HG02870 (cell line): ENCODE measurements at regions not wholly inside any gene's neighbourhood (a gene's known extent, or its start where the extent isn't known, plus 50 kb on each side); places are given as distances from the start of the nearest gene placed in this dataset.

Experiments
- ATAC-seq: cut with Tn5 transposase; IDR thresholded peaks from one replicate; pipeline ENCODE4 v1.9.1; 2021; ENCODE audit warnings: mild to moderate bottlenecking, moderate library complexity; ENCODE audit not compliant: unreplicated experiment

DNA sequence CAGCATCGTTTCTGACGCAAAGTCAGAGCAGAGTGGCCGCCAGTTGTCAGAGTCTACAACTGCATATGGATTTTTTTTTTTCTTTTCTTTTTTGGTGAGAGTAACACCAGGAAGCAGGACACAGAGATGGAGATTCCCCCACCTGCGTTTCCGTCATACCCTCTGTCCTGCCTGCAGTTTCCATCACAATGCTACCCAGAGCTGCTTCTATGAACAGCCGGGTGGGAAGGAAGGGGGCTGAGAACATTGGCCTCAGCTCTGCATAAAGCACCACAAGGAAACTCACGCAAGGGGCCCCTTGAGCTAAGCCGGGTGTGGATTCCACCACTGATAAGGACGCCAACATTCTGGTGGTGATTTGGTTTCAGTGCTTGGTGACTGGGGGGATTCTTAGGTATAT, 183.5 kb upstream of the AFDN start:
- ATAC-seq, result no peak

DNA sequence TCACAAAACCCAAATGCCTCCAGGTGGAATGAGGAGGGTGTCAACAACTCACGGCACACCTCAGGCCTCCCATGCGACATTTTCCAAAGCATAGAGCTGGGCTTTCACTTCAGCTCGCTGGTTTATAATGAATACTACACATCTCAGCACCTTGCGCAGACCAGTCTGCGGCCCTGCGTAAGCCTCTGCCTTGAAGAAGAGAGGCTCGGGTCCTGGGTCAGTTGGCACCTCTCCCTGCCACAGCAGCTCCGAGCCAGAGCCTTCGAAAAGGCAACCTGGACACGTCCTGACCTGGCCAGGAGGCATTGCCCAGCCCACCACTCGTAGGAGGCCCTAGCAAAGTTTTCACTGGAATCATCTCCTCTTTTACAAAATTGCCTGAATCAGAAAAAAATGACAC, 183.0 kb upstream of the AFDN start:
- ATAC-seq, result no peak

DNA sequence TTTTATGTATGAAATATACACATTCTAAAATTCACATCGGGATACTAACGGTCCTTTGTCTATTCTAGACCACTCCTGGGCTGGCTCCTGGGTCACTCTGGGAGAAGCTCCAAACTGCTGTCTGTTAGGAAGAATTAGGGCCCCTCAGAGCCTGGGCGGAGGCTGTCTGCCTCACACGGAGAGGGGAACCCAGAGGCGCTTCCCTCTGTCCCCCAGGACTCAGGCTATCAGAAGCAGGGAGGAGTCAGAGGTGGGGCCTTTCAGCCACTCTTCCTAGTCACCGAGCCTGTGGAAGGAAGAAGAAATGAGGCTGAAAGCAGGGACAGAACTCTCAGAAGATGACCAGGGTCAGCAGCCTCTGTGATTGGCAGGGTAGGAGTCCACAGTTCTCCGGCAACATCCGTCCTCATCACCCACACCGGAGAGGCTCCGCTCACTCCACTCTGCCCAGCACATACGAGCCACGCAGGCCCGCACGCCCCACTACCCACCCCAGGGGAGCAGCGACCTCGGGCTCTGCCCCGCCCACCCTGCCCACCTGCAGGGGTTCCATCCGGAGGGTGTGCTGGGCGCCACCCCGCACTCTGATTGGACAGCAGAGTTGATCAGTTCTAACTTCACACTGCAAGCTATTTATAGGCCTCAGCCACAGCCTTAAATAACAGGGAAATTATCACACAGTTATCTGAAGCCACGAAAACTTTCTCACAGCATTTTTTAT, 182.1 kb upstream of the AFDN start:
- no peak for ATAC-seq

DNA sequence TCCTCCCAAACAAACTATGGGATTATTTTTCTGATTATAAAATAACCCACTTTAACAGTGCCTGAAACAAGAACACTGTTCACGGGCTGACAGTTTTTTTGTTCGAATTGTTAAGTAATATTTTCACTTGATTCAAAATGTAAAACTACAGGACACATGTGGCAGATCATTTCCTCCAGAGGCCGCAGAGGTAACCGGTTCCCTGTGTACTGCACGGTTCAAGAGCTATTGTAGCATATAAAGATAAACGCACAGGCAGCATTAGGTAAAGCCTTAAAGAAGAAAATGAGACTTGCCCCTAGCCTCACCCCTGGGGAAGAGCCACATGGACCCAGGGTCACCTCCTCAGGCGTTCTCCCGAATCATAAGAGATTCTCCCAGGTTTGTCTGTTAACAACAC, 181.3 kb upstream of the AFDN start:
- no peak for ATAC-seq

DNA sequence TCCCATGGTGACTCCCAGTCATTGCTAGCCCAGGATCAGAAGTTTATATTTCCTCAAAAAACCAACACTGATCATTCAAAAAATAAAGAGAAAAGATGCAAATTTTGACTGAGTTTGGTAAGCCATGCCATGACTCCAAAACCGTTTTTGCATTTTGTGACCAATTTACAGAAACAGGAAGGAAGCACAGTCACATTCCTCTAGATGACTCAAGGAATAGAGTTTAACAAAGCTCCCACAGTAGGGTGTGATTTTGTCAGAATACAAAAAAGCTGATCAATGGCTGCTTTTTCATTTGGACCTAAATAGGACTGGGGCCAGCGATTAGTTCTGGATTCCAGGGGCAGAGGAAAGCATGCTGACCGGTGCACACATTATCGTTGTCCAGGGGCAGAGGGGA, 179.4 kb upstream of the AFDN start:
- ATAC-seq, result no peak

DNA sequence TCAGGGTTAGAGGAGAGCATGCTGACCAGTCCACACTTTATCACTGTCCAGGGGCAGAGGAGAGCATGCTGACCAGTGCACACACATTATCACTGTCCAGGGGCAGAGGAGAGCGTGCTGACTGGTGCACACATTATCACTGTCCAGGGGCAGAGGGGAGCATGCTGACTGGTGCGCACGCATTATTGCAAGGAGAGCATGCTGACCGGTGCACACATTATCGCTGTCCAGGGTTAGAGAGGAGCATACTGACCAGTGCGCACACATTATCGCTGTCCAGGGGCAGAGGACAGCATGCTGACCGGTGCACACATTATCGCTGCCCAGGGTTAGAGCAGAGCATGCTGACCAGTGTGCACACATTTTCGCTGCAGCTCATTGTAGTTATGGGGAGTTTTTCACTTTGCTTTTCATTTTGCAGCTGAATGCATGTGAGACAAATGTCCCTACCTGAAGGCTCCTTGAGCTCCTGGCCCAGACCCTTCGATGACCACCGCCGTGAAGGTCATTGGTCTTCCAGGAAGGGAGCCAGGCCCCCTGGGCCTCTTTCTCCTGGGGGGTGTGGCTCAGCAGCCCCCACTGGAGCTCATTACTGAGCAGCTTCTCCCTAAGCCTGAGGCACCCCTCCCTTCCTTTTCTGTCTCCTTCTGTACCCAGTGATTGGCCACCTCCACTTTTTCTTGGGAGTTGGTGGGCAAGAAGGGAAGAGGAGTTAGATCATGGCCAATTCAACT, 178.8 kb upstream of the AFDN start:
- no peak for ATAC-seq

DNA sequence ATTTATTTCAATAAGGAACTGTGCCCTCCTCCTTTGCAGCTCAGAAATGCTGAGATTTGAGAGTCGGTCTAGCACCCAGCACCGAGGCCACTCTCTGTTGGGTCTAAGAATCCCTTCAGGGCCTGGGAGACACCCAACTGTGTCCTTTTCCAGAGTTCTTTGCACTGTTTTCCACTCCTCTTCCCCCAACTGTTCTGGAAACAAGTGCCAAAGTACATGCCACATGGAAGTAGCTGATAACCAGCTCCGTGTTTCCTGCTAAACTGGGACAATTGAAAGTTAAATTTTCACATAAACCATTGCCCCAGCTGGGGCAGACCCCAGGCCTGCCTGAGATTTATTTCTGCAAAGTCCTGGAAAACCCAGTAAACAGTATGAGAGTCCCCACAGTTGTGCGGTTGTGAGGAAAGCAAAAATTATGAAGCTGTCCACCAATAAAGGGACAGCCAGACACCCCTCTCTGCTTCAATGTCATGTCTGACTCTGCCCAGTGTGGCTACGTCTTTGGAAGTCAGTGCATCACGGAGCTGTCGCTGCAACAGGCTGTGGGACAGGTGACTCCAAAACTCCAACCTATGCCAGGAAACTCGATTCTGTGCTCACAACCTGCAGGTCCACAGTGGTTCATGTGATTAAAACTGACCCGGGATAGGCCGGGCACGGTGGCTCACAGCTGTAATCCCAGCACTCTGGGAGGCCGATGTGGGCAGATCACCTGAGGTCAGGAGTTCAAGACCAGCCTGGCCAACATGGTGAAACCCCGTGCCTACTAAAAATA, 178.0 kb upstream of the AFDN start:
- no peak for ATAC-seq

DNA sequence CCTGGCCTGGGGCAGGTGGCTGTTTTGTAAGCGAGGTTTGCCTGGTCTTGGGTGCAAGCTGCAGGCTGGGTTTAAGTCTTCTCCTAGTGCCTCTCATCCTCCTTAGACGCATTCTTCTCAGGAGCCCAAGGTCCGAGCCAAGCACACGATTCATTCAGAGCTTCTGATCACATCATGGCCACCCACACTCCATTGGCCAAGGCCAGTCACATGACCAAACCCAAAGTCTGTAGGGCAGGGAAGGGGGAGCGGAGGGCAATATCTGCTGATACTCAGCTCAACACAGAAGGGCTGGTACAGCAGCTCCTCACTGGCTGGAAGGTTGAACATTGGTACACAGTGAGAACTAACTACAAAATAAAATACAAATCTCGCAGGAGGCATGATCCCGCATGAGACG, 177.2 kb upstream of the AFDN start:
- no peak for ATAC-seq

DNA sequence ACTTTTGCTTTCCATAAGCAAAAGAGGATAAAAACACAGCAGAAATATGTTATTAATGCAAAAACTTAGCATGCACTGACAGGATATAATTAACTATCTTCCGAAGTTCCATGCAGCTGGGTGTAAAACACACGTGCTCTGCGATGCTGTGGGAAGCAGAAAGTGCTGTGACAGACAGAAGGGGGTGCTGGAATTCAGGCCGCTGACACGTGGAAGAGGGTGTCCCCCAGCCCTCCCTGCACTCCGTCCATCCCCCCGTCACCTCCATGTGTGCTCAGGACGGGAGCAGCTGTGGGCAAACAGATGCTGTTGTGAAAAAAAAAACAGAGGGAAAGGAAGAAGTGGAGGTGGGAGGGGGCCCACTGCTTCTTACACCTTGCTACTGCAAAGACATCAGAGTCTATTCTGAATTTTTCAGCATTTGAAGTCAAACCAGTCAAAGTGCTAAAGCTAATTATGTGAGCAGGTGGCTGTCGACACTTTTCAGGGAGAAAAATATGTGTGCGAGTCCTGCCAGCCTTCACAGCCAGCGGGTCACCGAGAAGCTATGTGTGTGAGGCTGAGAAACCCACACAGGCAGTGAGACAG, 175.9 kb upstream of the AFDN start:
- no peak for ATAC-seq

DNA sequence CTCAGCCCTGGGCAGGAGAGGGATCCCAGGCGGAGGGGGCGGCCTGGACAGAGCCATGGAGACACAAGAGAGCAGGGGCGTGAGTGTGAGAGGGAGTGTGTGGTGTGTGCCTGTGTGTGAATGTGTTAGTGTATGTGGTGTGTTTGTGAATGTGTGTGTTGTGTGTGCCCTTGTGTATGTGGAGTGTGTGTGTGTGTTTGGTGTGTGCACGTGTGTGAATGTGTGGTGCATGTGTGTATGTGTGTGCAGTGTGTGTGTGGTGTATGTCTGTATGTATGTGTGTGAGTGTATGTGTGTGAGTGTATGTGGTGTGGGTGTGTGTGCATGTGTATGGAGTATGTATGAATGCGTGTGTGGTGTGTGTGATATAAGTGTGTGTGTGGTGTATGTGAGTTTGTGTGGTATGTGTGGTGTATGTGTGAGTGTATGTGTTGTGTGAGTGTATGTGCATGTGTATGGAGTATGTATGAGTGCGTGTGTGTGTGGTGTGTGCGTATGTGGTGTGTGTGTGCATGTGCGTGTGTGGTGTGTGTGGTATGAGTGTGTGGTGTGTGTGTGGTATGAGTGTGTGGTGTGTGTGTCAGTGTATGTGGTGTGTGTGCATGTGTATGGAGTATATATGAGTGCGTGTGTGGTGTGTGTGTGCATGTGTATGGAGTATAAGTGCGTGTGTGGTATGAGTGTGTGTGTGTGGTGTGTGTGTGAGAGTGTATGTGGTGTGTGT, 175.2 kb upstream of the AFDN start:
- ATAC-seq, result no peak

DNA sequence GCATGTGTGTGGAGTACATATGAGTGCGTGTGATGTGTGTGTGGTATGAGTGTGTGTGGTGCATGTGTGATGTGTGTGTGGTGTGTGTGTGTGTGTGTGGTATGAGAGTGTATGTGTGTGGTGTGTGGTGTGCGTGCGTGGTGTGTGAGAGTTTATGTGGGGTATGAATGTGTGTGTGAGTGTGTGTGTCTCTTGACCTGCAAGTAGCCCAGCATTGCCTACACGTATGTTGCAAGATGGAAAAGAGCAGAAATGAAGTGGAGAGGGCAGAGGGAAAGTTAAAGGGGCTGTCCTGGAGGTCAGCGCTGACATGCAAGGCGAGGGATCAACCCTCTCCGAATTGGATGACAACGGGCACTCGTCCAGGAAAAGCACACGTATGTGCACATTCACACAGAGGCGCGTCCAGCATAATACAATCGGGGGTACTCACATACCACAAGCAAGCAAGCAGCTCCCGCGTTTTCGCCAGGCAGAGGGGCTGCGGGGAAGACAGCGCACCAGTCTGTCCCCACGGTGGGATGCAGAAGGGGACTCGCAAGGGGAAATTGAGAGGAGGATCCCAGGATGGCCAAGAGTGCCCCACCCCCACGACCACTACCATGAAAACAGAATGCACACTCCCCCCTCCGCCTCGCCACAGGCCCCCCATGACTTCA, 174.5 kb upstream of the AFDN start:
- no peak for ATAC-seq

DNA sequence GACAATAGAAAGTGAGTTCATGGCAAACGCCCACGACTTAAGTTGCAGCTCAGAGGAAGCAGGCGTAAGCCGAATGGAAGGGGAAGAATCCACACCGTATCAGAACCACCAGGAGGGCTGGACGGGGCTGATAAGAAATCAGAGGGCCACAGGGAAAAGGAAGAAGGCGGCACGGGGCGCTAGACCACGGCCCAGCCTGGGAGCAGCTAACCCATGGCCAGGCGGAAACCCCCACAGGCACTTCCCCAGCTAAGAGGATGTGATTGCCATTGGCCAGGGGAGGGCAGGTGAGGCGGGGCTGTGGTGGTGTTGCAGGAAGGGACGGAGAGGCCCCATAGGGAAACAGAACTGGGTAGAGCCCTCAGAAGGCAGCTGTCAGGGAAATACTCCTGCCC, 174.0 kb upstream of the AFDN start:
- ATAC-seq, result no peak

DNA sequence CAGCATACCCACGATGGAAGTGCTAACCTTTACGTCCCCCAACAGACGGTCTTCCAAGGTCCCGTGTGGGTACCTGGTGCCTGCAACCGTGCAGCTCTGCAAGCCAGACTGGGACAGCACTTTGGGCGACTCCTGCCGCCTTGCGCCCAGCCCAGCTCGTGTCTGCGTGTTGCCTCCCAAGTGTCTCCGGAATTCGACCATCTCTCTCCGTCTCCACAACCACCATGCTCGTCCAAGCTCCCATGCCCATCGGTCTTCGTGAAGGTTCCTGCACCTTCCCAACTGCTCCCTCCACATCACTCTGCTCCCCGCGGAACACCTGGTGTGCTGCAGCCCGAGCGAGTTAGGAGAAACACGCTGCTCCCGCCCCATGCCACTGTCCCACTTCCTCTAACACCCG, 173.2 kb upstream of the AFDN start:
- ATAC-seq, result no peak

DNA sequence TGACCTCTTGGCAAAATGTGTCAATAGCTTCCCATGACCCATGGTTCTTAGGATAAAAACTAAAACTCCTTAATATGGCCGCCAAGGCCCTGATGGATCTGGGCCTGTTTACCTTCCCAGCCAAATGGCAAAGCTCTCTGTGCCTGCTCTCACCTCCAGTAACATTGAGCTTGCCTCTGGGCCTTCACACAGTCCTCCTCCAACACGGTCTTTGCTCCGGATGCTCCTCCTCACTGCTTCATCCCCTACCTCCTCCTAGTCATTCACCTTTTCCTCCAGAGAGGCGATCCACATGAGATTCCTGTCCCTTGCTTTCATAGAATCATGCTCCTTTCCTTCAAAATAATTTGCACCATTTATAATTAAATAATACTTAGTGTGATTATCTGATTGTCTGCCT, 172.3 kb upstream of the AFDN start:
- ATAC-seq, result no peak

DNA sequence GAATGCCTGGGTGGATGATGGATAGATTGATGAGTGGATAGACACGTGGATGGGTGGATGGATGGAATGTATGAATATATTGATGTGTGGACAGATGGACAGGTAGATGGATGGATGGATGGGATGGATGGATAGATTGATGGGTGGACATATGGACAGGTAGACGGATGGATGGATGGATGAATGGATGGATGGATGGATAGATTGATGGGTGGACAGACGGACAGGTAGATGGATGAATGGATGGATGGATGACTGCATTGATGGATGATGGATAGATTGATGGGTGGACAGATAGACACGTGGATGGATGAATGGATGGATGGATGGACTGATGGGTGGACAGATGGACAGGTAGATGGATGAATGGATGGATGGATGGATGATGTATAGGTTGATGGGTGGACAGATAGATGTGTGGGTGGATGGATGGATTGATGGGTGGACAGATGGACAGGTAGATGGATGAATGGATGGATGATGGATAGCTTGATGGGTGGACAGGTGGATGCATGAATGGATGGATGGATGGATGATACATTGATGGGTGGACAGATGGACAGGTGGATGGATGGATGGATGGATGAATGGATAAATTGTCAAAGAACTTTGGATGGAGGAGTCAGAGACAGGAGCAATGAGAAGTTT, 171.4 kb upstream of the AFDN start:
- no peak for ATAC-seq

DNA sequence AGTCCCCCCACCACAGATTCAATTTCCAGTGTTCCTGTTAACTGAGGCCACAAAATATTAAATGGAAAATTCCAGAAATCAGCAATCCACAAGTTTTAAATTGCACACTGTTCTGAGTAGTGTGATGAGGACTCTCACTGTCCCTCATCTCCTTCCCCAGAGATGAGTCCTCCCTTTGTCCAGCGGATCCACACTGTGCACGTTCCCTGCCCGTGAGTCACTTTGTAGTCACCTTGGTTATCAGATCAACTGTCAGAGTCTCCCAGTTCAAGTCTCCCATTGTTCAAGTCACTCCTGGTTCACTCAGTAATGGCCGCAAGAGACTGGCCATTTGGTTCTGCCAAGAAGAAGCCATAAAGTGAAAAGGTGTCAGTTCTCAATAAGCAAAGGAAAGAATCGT, 168.6 kb upstream of the AFDN start:
- ATAC-seq, result no peak

DNA sequence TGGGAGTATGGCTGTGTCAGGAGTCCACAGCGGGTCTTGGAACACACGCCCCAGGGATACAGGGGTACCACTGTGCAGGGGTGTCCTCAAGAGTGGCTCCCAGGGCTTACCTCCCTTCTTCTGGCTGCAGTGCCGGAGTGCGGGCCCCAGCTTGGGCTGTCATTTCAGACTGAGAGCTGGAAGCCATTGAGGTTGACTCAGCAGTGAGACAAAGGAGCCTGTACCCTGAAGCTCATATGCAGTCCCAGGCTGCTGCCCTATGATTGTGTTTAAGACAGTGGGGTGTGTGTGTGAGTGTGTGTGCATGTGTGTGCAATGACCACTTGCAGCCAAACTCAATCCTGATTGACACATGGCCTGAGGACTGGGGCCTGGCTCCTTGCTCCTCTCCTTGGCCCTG, 167.7 kb upstream of the AFDN start:
- ATAC-seq, result no peak

DNA sequence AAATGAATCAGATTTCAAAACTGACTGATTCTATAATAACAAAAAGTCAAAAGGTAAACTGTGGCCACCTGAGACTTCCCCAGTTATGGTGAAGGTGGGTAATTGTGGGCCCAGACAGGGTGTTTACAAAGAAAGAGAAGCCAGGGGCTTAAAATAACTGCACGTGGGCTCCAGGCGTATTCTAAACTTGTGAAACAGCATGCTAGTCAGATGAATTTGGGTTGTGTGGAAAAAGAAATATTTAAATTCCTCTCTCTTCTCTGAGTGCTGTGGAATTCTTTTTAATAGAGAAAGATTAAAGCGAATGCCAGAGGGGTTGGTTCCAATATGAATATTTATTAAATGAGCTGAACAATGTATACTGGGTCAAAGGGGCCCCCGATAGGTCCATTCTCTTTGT, 166.3 kb upstream of the AFDN start:
- ATAC-seq, result no peak

DNA sequence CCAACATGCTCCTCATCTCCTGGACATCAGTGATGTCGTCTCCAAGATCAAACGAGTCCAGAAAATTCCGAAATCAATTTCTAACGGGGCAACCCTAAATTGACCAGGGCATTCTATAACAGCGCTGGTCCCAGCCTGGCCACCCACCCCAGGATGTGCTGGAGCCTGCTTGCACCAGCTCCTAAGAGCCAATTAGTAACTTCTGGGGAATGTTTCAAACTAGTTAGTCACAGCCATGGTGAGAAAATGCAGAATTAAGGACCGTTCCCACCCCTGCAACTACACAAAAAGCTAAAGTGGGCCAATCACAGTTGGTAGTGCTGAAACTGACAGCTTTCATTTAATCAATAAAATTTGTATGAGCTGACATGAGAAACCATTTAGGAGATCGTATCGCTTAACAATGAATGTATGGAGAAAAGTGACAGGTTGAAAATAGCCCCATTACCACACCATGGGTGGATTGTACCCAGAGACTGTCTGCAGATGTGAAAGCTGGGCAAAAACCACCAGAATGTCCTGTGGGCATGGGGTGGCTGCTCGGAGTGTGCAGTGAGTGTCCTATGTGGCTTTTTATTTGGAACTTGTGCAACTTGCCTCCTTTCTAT, 165.7 kb upstream of the AFDN start:
- no peak for ATAC-seq
